ENCODE measurements at regions not wholly inside any gene's neighbourhood (a gene's known extent, or its start where the extent isn't known, plus 50 kb on each side); places are given as distances from the start of the nearest gene placed in this dataset.

DNA sequence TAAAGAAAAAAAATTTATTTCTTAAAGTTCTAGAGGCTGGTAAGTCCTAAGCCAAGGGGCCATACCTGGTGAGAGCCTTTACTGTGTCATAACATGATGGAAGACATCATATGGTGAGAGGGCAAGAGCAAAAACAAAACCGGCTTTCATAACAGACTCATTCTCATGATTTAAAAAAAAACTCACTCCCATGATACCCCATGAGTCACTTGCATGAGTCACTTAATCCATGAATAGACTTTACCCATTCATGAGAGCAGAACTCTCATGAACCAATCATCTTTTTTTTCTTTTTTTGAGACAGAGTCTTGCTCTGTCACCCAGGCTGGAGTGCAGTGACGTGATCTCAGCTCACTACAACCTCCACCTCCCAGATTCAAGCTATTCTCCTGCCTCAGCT, 369.7 kb upstream of the DIAPH2 start:
- TF ChIP-seq, protein P1, sequence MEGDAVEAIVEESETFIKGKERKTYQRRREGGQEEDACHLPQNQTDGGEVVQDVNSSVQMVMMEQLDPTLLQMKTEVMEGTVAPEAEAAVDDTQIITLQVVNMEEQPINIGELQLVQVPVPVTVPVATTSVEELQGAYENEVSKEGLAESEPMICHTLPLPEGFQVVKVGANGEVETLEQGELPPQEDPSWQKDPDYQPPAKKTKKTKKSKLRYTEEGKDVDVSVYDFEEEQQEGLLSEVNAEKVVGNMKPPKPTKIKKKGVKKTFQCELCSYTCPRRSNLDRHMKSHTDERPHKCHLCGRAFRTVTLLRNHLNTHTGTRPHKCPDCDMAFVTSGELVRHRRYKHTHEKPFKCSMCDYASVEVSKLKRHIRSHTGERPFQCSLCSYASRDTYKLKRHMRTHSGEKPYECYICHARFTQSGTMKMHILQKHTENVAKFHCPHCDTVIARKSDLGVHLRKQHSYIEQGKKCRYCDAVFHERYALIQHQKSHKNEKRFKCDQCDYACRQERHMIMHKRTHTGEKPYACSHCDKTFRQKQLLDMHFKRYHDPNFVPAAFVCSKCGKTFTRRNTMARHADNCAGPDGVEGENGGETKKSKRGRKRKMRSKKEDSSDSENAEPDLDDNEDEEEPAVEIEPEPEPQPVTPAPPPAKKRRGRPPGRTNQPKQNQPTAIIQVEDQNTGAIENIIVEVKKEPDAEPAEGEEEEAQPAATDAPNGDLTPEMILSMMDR (IDR thresholded peaks at IDR 0.05 in 2 of 3, conservative IDR thresholded peaks at IDR 0.05 in 1 of 3; ENCODE audit: control insufficient read depth in 2 of 3, extremely low read depth in 1 of 3, insufficient read depth in 1 of 3, low read depth in 3 of 3, low read length in 3 of 3), result no peak
- TF ChIP-seq BHLHE40 (IDR thresholded peaks at IDR 0.05; ENCODE audit: borderline replicate concordance in 1 of 2, low read depth in 2 of 2, low read length in 1 of 2) (no peak), RFX5 (IDR thresholded peaks at IDR 0.05; ENCODE audit: low read depth, low read length) (no peak), GABPA (IDR thresholded peaks at IDR 0.05; ENCODE audit: low read depth) (no peak), SIX5 (IDR thresholded peaks at IDR 0.05; ENCODE audit: low read depth, low read length, severe bottlenecking) (no peak), POLR2A (IDR thresholded peaks at IDR 0.05; ENCODE audit: low read depth, low read length) (no peak), ZBED1 (IDR thresholded peaks at IDR 0.05; ENCODE audit: borderline replicate concordance) (no peak)
- TF ChIP-seq, protein P2, sequence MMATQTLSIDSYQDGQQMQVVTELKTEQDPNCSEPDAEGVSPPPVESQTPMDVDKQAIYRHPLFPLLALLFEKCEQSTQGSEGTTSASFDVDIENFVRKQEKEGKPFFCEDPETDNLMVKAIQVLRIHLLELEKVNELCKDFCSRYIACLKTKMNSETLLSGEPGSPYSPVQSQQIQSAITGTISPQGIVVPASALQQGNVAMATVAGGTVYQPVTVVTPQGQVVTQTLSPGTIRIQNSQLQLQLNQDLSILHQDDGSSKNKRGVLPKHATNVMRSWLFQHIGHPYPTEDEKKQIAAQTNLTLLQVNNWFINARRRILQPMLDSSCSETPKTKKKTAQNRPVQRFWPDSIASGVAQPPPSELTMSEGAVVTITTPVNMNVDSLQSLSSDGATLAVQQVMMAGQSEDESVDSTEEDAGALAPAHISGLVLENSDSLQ (IDR thresholded peaks at IDR 0.05), result no peak

Data from GM12878 (cell line).